CD4-positive, alpha-beta memory T cell (primary cell): ENCODE measurements at regions not wholly inside any gene's neighbourhood (a gene's known extent, or its start where the extent isn't known, plus 50 kb on each side); places are given as distances from the start of the nearest gene placed in this dataset.

Experiments used
- CTCF ChIA-PET: fragments of 350-600 bp; sonication (Branson Sonifier 250); formaldehyde crosslinking; loops from one replicate; lab custom pipeline; 2021; ENCODE audit warnings: inconsistent platforms; ENCODE audit not compliant: partially characterized antibody; lab: Charles Lee
- POLR2A ChIA-PET: fragments of 350-600 bp; sonication (Branson Sonifier 250); formaldehyde crosslinking; loops from one replicate; lab custom pipeline; 2021; ENCODE audit not compliant: partially characterized antibody; lab: Charles Lee
- DNase-seq, 5 donors: peaks; one replicate each; pipeline versions ENCODE4 v3.0.0 to v3.0.0-alpha.2; 2020 to 2022; ENCODE audit warnings: mixed read lengths in 1 of 5
- H3K27ac ChIP-seq: one replicate; pipeline ENCODE4 v1.7.0; 2013; ENCODE audit warnings: low read depth, low read length
- H3K27me3 ChIP-seq: 2 replicates; pipeline ENCODE4 v1.7.0; 2013; ENCODE audit warnings: mild to moderate bottlenecking, low read length, moderate library complexity; ENCODE audit not compliant: insufficient read depth
- H3K36me3 ChIP-seq: 2 replicates; pipeline ENCODE4 v1.7.0; 2013; ENCODE audit warnings: mild to moderate bottlenecking, low read length, moderate library complexity; ENCODE audit not compliant: insufficient read depth
- H3K4me1 ChIP-seq: 2 replicates; pipeline ENCODE4 v1.7.0; 2013; ENCODE audit warnings: mild to moderate bottlenecking, low read length, moderate library complexity; ENCODE audit not compliant: insufficient read depth
- H3K4me3 ChIP-seq, 2 donors: one replicate each; pipeline ENCODE4 v1.7.0; 2013; ENCODE audit warnings: low read length in 2 of 2, mild to moderate bottlenecking in 1 of 2
- H3K9me3 ChIP-seq, 2 donors: one replicate each; pipeline ENCODE4 v1.7.0; 2013; ENCODE audit warnings: low read length in 2 of 2, control low read depth in 1 of 2; ENCODE audit not compliant: control insufficient read depth in 1 of 2
- H3K27ac Mint-ChIP-seq, 7 donors: one replicate each; pipeline ENCODE4 v1.8.0; 2020 to 2021; ENCODE audit warnings: mixed read lengths in 7 of 7, mild to moderate bottlenecking in 6 of 7, inconsistent platforms in 3 of 7, moderate library complexity in 3 of 7
- H3K27me3 Mint-ChIP-seq, 2 donors: one replicate each; pipeline ENCODE4 v1.8.0; 2020 to 2021; ENCODE audit warnings: mixed read lengths in 2 of 2
- H3K36me3 Mint-ChIP-seq, 2 donors: one replicate each; pipeline ENCODE4 v1.8.0; 2020 to 2021; ENCODE audit warnings: mixed read lengths in 2 of 2, inconsistent platforms in 1 of 2, mild to moderate bottlenecking in 1 of 2
- H3K4me1 Mint-ChIP-seq, 4 donors: one replicate each; pipeline ENCODE4 v1.8.0; 2020 to 2021; ENCODE audit warnings: mixed read lengths in 4 of 4, mild to moderate bottlenecking in 1 of 4
- H3K4me3 Mint-ChIP-seq, 8 donors: one replicate each; pipeline ENCODE4 v1.8.0; 2020 to 2021; ENCODE audit warnings: mixed read lengths in 8 of 8, mild to moderate bottlenecking in 7 of 8, moderate library complexity in 6 of 8, inconsistent platforms in 3 of 8
- H3K9me3 Mint-ChIP-seq, 8 donors: one replicate each; pipeline ENCODE4 v1.8.0; 2020 to 2021; ENCODE audit warnings: mixed read lengths in 8 of 8, mild to moderate bottlenecking in 5 of 8, inconsistent platforms in 3 of 8, moderate library complexity in 1 of 8
- intact Hi-C: fragments of 100-400 bp; cut with micrococcal nuclease; formaldehyde crosslinking; loops from one replicate; pipeline ENCODE4 v1.15.1; 2023

DNA sequence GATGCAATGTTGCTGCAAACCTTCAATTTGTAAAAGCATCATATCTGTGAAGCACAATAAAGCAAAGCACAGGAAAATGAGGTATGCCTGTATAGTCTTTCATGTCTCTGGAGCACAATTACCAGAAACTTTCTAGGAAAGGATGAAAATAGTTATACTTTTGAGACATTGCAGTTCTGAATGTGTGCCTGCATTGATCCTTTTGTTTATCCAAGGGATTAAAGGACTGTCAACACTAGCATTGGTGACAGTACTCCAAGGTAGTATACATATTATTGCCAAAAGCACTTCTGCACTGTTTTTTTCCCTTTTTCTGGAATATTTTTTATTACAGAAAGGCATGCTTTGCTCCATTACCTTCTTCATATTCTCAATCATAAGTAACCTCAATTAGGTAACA lies 476.0 kb downstream of the GABRG1 start:
- intact Hi-C loops: no loop called here

DNA sequence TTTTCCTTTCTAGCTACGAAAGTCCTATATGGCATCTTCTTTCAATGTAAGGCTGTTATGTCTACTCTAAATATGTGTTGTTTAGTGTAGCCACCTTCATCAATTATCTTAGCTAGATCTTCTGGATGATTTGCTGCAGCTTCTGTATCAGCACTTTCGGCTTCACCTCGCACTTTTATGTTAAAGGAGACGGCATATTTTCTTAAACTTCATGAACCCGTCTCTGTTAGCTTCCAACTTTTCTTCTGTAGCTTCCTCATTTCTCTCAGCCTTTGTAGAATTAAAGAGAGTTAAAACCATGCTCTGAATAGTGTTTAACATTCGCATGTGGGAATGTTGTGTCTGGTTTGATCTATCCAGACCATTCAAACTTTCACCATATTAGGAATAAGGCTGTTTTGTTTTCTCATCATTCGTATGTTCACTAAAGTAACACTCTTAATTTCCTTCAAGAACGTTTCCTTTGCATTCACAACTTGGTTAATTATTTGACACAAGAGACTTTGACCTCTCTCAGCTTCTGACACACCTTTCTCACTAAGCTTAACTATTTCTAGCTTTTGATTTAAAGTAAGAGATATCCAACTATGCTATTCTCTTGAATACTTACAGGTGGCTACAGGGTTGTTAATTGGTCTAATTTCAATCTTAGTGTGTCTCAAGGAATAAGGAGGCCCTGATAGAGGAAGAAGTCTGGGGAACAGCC lies 476.8 kb downstream of the GABRG1 start:
- intact Hi-C loops: no loop called here

More for the DNA sequence above, 476.0 kb downstream of the GABRG1 start:
- Mint-ChIP-seq H3K27ac (no peak overlapping the region), H3K4me1 (no peaks in the 10 kb centered on the region), H3K36me3 (no peaks in the 10 kb centered on the region), H3K27me3 (no peaks in the 10 kb centered on the region), H3K4me3 (no peak overlapping the region), H3K9me3 (peaks cover 0 to 18% (median 10%) of the 10 kb centered on the region in 8 donors)
- ChIA-PET CTCF (no interaction called here), POLR2A (no interaction called here)
- no peak for DNase-seq
- Histone ChIP-seq H3K9me3 (no peaks in the 10 kb centered on the region), H3K4me1 (no peaks in the 10 kb centered on the region), H3K4me3 (no peak overlapping the region), H3K36me3 (no peaks in the 10 kb centered on the region), H3K27ac (no peak overlapping the region), H3K27me3 (no peaks in the 10 kb centered on the region)

DNA sequence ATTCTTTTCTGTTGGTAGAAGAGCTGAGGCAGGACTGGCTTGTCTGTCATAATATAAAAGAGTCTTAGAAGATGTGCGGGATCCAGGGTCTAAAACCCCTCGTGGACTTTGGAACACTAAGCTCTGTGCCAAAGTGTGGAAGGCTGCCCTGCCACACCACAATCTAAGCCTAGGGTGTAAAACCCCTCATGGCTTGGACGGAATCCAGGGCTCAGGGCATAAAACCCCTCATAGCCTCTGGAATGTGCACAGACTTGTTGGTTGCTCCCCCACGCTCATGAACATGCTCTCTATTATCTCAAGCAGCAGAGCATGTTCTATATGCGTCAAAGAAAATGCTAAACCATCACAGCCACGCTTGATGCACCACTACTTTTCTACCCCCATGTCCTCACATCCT lies 483.6 kb downstream of the GABRG1 start:
- no peaks in the 10 kb centered on the region for H3K27me3 Mint-ChIP-seq
- intact Hi-C loops: no loop called here
- POLR2A ChIA-PET: no interaction called here

More for the DNA sequence above, 476.8 kb downstream of the GABRG1 start:
- CTCF ChIA-PET: no interaction called here
- H3K36me3 ChIP-seq: no peaks in the 10 kb centered on the region
- no peaks in the 10 kb centered on the region for H3K4me1 ChIP-seq
- H3K4me3 ChIP-seq: no peak overlapping the region
- Mint-ChIP-seq H3K36me3 (no peaks in the 10 kb centered on the region), H3K4me3 (no peak overlapping the region), H3K27ac (no peak overlapping the region), H3K9me3 (peaks cover 0 to 14% (median 7%) of the 10 kb centered on the region in 8 donors), H3K4me1 (no peaks in the 10 kb centered on the region), H3K27me3 (no peaks in the 10 kb centered on the region)
- no peaks in the 10 kb centered on the region for H3K9me3 ChIP-seq
- no peak for DNase-seq
- H3K27me3 ChIP-seq: no peaks in the 10 kb centered on the region
- no peak overlapping the region for H3K27ac ChIP-seq
- POLR2A ChIA-PET: no interaction called here

DNA sequence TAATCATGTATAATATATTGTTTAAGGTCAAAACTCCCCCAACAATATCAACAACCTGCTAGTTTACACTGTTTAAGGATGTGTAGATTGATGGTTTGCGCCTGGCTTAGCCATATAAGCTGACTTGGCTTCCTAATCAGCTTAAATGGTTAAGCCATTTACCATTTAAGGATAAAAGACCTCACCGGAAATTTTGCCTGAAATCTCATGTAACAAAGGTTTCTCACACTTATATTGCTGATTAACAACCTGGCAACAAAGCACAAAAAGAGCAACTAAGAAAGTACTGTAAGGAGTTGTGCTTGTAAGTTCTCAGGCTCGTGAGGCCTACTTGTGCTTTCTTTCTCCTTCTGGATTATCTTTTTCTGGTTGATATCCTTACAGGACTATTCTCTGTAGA lies 485.2 kb downstream of the GABRG1 start:
- POLR2A ChIA-PET: no interaction called here
- H3K9me3 ChIP-seq: no peaks in the 10 kb centered on the region
- no peaks in the 10 kb centered on the region for H3K27me3 Mint-ChIP-seq

More for the DNA sequence above, 483.6 kb downstream of the GABRG1 start:
- CTCF ChIA-PET: no interaction called here
- Histone ChIP-seq H3K9me3 (no peaks in the 10 kb centered on the region), H3K4me3 (no peak overlapping the region), H3K36me3 (no peaks in the 10 kb centered on the region), H3K27me3 (no peaks in the 10 kb centered on the region), H3K27ac (no peak overlapping the region), H3K4me1 (no peaks in the 10 kb centered on the region)
- Mint-ChIP-seq H3K36me3 (no peaks in the 10 kb centered on the region), H3K27ac (no peak overlapping the region), H3K9me3 (peaks cover 2 to 7% (median 5%) of the 10 kb centered on the region in 8 donors), H3K4me1 (no peaks in the 10 kb centered on the region), H3K4me3 (no peak overlapping the region)
- no peak for DNase-seq

DNA sequence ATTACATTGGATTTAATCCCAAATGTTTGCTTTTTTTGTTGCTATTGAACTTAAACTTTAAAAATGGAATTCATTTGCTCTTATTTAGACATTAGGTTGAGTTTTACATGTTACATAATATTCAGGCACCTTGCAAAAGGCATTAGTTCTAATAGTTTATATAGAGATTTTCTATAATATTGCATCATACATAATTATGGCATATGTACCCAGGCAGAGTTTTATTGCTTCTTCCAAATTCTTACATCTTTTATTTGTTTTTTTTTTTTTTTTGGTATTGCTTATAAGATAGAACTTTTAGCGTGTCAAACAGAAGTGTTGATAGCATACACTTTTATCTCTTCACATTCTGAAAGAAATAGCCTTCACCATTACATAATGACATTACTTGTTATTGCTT lies 487.7 kb downstream of the GABRG1 start:
- H3K36me3 ChIP-seq: no peaks in the 10 kb centered on the region
- CTCF ChIA-PET: no interaction called here
- H3K27ac ChIP-seq: no peak overlapping the region
- H3K27me3 ChIP-seq: no peaks in the 10 kb centered on the region
- H3K27ac Mint-ChIP-seq: no peak overlapping the region
- POLR2A ChIA-PET: no interaction called here
- intact Hi-C loops: no loop called here
- no peak for DNase-seq
- H3K4me1 Mint-ChIP-seq: no peaks in the 10 kb centered on the region
- H3K9me3 ChIP-seq: no peaks in the 10 kb centered on the region
- H3K36me3 Mint-ChIP-seq: no peaks in the 10 kb centered on the region
- H3K4me1 ChIP-seq: no peaks in the 10 kb centered on the region
- no peak overlapping the region for H3K4me3 ChIP-seq
- no peaks in the 10 kb centered on the region for H3K27me3 Mint-ChIP-seq
- no peak overlapping the region for H3K4me3 Mint-ChIP-seq
- peaks cover 0 to 10% (median 2%) of the 10 kb centered on the region in 8 donors for H3K9me3 Mint-ChIP-seq

More for the DNA sequence above, 485.2 kb downstream of the GABRG1 start:
- no peaks in the 10 kb centered on the region for H3K36me3 ChIP-seq
- H3K27me3 ChIP-seq: no peaks in the 10 kb centered on the region
- intact Hi-C loops: no loop called here
- Mint-ChIP-seq H3K9me3 (peaks cover 2 to 8% (median 4%) of the 10 kb centered on the region in 8 donors), H3K27ac (no peak overlapping the region), H3K4me1 (no peaks in the 10 kb centered on the region), H3K36me3 (no peaks in the 10 kb centered on the region), H3K4me3 (no peak overlapping the region)
- H3K4me3 ChIP-seq: no peak overlapping the region
- H3K4me1 ChIP-seq: no peaks in the 10 kb centered on the region
- no peak for DNase-seq
- no peak overlapping the region for H3K27ac ChIP-seq
- CTCF ChIA-PET: no interaction called here

DNA sequence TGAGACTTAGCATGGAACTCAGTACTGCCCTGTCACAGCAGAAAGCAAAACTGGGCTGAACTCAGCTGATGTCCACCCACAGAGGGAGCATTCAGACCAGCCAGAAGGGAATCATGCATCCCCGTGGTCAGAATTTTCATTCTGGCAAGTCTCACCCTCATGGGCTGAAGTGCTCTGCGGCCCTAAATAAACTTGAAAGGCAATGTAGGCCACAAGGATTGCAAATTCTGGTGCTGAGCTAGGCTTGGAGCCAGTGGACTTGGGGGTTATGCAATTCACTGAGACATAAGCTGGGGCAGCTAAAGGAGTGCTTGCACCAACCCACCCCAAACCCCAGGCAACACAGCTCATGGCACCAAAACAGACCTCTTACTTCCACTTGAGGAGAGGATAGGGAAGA lies 494.1 kb downstream of the GABRG1 start:
- Histone ChIP-seq H3K27ac (no peak overlapping the region), H3K36me3 (no peaks in the 10 kb centered on the region), H3K4me3 (no peak overlapping the region), H3K9me3 (no peaks in the 10 kb centered on the region), H3K27me3 (no peaks in the 10 kb centered on the region), H3K4me1 (no peaks in the 10 kb centered on the region)
- H3K27me3 Mint-ChIP-seq: no peaks in the 10 kb centered on the region
- peaks cover 0 to 14% (median 4%) of the 10 kb centered on the region in 8 donors for H3K9me3 Mint-ChIP-seq
- ChIA-PET CTCF (no interaction called here), POLR2A (no interaction called here)
- no peaks in the 10 kb centered on the region for H3K4me1 Mint-ChIP-seq
- H3K36me3 Mint-ChIP-seq: no peaks in the 10 kb centered on the region
- H3K4me3 Mint-ChIP-seq: no peak overlapping the region
- DNase-seq: no peak
- intact Hi-C loops: no loop called here
- H3K27ac Mint-ChIP-seq: no peak overlapping the region

DNA sequence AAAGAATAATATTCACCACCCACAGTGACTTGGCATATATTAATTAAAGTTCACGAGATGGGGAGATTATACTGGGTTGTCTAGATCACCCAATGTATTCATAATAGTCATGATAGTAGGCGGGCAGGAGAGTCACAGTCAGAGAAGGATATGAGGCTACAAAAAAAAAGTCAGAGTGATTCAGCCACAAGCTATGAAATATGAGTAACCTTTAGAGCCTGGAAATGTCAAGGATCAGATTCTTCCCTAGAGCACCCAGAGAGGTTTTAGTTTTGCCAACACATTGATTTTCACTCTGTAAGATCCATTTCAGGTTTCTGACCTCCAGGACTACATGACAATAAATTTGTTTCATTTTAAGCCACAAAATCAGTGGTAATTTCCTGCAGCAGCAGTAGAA lies 501.9 kb downstream of the GABRG1 start:
- no peak overlapping the region for H3K27ac ChIP-seq
- Mint-ChIP-seq H3K36me3 (no peaks in the 10 kb centered on the region), H3K4me3 (no peak overlapping the region), H3K4me1 (no peaks in the 10 kb centered on the region), H3K27ac (no peak overlapping the region), H3K27me3 (no peaks in the 10 kb centered on the region), H3K9me3 (peaks cover 0 to 4% (median 2%) of the 10 kb centered on the region in 8 donors)
- no peaks in the 10 kb centered on the region for H3K4me1 ChIP-seq
- no peak overlapping the region for H3K4me3 ChIP-seq
- POLR2A ChIA-PET: no interaction called here
- H3K27me3 ChIP-seq: no peaks in the 10 kb centered on the region
- H3K9me3 ChIP-seq: no peaks in the 10 kb centered on the region
- DNase-seq: no peak
- H3K36me3 ChIP-seq: no peaks in the 10 kb centered on the region
- CTCF ChIA-PET: no interaction called here
- intact Hi-C loops: no loop called here
